ENCODE measurements at regions not wholly inside any gene's neighbourhood (a gene's known extent, or its start where the extent isn't known, plus 50 kb on each side); places are given as distances from the start of the nearest gene placed in this dataset.

GRCh38 chr20:6583134-6583738, 184.2 kb upstream of the BMP2 start:
- peak in 7 of 11 donors; percentile 33 to 69 (median 49) for DNase-seq (ENCODE audit: extremely low read depth in 1 of 11, low read depth in 9 of 11, low spot score in 4 of 11)

- no peak for DNase-seq (ENCODE audit: extremely low read depth in 1 of 11, low read depth in 9 of 11, low spot score in 4 of 11)
Measured at GRCh38 chr20:6582449-6582848, 185.0 kb upstream of the BMP2 start.

DNA sequence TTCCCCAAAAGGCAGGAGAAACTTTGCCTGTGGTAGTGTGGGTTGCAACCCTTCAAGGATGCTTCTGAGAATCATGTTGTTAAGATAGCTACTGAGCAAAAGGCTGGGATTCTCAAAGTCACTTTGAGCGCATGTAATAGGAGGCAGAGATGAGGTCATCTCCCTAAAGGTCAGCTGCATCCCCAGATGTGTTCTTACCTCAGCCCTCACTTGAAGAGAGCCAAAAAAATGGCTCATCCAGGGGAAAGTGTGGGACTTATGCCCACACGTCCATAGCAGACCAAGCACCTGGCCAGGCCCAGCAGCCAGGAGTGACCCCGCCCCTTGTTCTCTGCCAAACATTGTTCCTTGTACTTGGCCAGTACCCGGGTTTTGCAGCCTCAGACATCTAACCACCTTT, 187.0 kb upstream of the BMP2 start:
- DNase-seq (ENCODE audit: extremely low read depth in 1 of 11, low read depth in 9 of 11, low spot score in 4 of 11), result no peak

DNA sequence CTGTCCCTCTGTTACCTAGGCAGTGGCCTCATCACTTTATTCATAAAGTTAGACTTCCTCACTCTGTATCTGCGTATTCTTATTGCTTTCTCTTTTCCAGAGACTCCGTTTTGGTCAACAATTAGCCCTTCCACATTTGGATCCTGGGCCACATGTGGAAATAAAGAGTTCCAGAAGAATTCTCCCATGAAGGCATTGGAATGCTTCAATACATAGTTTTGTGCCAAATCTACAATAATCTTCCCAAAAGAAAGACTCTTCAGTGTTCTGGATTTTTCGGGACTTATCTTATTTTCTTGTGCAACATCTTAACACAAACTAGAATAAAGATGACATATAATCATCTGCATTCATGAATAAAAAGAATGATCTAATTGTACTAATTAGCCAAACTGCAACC, 187.7 kb upstream of the BMP2 start:
- no peak for DNase-seq (ENCODE audit: extremely low read depth in 1 of 11, low read depth in 9 of 11, low spot score in 4 of 11)

DNA sequence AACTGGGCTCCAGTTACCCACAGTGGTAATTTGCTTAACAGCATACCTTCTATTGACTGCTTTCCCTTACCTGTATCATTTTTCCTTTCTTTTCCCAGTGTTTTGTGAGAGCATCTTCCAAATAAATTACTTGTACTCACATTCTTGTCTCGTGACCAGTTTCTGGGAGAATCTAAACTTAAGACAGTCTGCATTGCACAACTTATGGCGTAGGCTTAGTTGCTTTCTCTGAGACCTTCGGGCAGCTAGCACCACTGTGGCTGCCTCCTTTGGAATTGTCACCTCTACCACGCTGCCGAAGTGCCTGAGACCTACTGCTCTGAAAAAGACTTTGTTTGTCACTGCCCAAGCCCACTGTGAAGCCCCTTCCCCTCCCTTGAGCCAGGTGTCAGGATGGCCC, 188.1 kb upstream of the BMP2 start:
- DNase-seq (ENCODE audit: extremely low read depth in 1 of 11, low read depth in 9 of 11, low spot score in 4 of 11), result no peak

- no peak for DNase-seq (ENCODE audit: extremely low read depth in 1 of 11, low read depth in 9 of 11, low spot score in 4 of 11)
Measured at GRCh38 chr20:6577451-6577850, 190.0 kb upstream of the BMP2 start.

GRCh38 chr20:6576726-6577125, 190.8 kb upstream of the BMP2 start:
- no peak for DNase-seq (ENCODE audit: extremely low read depth in 1 of 11, low read depth in 9 of 11, low spot score in 4 of 11)

DNA sequence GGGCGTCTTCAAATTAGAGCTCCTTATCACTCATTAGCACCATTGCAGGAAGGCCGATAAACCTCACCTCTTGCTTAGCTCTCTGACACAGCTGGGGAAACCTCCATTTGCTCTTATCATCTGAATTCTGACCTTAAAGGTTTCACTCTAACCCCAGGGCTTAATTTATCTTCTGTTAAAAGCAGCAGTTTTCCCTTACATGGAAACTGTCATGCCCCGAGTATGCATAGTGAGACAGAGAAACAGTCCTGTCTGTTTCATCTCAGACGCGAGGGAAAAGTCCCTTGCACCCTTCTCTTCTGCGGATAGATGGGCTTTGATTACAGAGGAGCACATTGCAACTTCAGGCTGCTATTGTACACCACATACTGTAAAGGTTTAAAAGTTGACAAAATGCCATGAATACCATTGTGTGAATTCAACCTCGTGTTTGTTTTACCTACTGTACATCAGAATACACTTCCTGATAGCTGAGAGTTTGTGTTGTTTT, 191.5 kb upstream of the BMP2 start:
- DNase-seq (ENCODE audit: extremely low read depth in 1 of 11, low read depth in 9 of 11, low spot score in 4 of 11), result no peak

GRCh38 chr20:6566821-6567220, 200.7 kb upstream of the BMP2 start:
- DNase-seq (ENCODE audit: extremely low read depth in 1 of 11, low read depth in 9 of 11, low spot score in 4 of 11), result no peak

DNA sequence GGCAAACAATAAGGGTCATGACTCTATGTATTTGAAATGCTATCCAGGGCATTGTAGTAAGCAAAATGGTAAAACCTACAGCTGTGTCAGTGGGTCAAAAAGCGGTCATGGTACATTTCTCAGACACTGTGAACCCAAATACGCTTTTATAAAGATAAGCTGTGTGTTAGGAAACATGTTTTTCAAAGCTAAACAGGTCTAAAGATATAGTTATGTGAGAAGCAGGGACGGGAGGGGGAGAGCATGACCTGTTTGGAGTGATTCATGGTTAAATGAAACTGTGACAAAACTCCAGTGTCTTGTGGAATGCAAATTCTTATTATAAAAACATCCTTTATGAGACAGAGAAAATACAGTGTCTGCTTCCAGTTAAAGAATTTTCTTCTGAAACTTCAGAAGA, 205.4 kb upstream of the BMP2 start:
- DNase-seq (ENCODE audit: extremely low read depth in 1 of 11, low read depth in 9 of 11, low spot score in 4 of 11), result no peak

DNA sequence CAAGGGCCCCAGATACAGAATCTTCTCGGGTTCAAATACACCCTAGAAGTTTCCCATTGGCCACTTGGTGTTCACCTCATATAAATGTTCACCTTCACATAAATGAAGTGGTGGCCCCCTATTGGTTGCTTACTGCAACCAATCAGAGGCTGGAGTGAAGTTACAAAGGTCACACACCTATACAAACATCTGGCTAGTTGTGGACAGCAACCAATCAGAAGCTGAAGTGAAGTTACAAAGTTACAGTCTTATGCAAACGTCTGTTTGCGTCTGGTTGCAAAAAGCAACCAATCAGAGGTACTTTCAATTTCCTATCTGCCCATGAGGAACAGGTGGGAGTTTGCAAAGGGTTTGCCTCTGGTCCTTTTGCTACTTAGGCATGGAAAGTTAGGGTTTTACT, 206.5 kb upstream of the BMP2 start:
- no peak for DNase-seq (ENCODE audit: extremely low read depth in 1 of 11, low read depth in 9 of 11, low spot score in 4 of 11)

GRCh38 chr20:6559791-6560190, 207.7 kb upstream of the BMP2 start:
- no peak for DNase-seq (ENCODE audit: extremely low read depth in 1 of 11, low read depth in 9 of 11, low spot score in 4 of 11)

GRCh38 chr20:6558341-6558740, 209.1 kb upstream of the BMP2 start:
- no peak for DNase-seq (ENCODE audit: extremely low read depth in 1 of 11, low read depth in 9 of 11, low spot score in 4 of 11)

DNA sequence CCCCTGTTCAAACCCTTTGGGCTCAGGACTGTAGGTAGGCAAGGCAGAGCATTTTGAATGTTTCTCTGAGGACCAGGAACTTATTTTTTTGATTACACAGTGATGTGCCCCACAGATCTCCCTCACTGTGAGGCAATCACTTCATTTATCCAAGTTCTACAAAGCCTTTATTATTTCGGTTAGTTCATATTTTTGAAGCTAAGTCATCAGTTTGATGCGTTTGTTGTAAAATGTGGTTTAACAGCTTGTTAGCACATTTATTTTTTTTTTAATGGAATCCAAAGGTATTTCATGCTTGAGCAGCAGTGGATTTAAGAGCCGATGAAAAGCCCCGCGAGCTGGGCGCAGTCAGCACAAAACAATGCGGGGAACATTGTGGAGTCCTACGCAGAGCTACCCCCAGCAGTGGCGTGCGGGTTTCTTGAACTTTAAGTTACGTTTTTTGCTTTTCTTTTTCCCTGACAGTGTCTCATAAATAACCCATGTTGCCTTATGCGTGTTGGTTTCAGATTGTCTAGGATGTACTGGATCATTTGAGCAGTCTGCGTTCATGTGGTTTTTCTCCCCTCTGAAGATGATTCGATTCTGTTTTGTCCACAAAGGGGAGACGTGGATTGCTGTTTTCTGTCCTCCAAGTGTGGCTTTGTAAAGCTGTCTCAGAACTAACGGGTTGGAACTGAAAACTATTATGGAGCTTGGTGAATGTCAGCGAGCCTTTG, 233.6 kb upstream of the BMP2 start:
- peak; percentile 4 to 25 (median 15) for DNase-seq (ENCODE audit: extremely low read depth in 1 of 11, low read depth in 9 of 11, low spot score in 4 of 11)

DNA sequence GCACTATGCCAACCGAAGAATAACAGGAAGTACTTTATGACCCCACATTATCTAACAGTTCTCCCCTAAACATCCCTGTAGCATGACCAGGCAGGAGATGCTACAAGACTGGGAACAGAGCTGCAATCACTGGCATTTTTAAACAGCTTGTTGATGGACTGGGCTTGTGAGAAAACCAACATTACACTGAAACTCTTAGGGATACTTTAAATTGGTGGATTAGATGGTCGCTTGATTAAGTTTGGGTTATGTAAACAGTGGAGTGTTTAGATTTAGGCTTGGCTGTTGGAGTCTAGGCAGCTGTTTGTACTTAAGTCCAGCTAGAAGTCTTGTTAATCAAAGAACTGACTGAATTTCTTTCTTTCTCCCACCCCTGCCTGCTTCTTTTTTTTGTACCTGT, 234.1 kb upstream of the BMP2 start:
- peak; percentile 4 to 51 (median 21) for DNase-seq (ENCODE audit: extremely low read depth in 1 of 11, low read depth in 9 of 11, low spot score in 4 of 11)

- DNase-seq (ENCODE audit: extremely low read depth in 1 of 11, low read depth in 9 of 11, low spot score in 4 of 11), result no peak
Measured at GRCh38 chr20:6530779-6531315, 236.6 kb upstream of the BMP2 start.

- DNase-seq (ENCODE audit: extremely low read depth in 1 of 11, low read depth in 9 of 11, low spot score in 4 of 11), result no peak
Measured at GRCh38 chr20:6530254-6530653, 237.2 kb upstream of the BMP2 start.

DNA sequence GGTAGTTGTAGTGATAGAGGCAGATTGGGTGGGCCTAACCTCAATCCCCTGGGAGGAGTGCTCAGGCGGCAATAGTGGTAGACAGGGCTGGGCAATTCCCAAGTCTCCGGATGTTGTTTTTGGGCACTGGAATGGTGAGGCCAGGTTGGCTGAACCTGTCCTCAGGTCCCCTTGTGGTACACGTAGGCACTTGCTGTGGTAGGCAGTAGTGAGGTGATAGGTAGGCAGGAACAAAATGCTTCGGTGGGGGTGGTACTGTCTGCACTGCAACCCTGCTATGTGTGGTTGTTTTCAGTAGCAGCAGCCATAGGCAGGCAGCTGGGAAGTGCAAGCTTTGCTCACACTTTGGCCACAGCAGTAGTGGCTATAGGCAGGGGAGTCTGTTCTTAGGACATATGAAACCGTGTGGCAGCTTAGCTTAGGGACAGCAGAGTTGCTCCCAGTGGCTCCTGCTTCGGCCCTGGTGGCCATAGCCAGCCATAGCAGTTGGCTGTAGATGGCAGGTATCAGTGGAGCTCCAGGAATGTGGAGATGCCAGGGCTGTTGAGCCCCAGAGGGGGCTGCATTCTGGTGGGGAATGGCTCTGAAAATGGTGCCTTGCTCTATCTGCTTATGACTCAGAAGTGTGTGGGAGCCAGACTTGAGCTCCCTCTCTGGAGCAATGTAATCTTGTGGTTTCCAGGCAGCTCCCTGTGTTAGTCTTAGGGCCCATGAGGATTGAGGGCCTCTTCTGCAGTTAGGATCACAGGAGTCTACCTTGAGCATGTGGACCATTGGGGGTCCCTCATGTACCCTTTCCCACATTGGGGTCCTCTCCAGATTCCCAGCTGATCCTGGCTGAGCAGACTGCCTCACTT, 241.8 kb upstream of the BMP2 start:
- no peak for DNase-seq (ENCODE audit: extremely low read depth in 1 of 11, low read depth in 9 of 11, low spot score in 4 of 11)

DNA sequence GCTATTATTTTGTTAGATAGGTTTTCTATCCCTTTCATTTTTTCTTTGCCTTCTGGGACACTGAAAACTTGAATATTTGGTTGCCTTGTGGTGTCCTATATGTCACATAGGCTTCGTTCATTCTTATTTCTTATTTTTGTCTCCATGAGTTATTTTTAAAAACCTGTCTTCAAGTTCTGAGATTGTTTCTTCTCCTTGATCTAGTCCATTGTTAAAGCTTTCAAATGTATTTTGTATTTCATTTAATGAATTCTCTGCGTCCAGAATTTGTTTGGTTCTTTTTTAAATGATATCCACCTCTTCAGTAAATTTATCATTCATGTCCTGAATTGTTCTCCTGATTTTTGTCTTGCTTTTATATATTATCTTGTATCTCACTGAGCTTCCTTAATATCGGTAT, 243.2 kb upstream of the BMP2 start:
- DNase-seq (ENCODE audit: extremely low read depth in 1 of 11, low read depth in 9 of 11, low spot score in 4 of 11), result no peak

DNA sequence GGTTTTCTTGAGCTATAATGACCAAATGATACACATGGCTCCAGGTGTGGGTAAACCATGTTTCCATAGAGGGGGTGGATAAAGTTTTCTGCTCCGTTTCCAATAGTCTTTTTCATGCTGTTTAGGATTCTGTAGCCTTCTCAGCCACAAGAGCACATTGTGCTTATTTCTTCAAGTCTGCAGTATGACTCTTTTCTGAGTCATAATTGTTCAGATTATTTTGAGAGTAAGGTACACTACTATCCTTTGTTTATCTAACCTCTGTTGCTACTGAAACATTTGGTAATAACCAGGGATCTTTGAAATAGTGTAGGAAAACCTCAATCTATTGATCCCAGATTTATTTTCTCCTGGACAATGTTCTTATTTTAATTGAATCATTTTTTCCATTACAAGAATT, 247.9 kb upstream of the BMP2 start:
- no peak for DNase-seq (ENCODE audit: extremely low read depth in 1 of 11, low read depth in 9 of 11, low spot score in 4 of 11)

Measured in renal cortex interstitium (tissue), 11 donors.